PC-3 (cell line): ENCODE measurements at regions not wholly inside any gene's neighbourhood (a gene's known extent, or its start where the extent isn't known, plus 50 kb on each side); places are given as distances from the start of the nearest gene placed in this dataset.
"Not testable (repeated sequence)": the region's sequence is repeated elsewhere in the genome, so short reads cannot be mapped to it uniquely, and the experiment has no call there.

Source experiments
- CTCF ChIP-seq: fragments of 300-600 bp; sonication (generic); conservative IDR thresholded peaks from 2 replicates; pipeline ENCODE4 v1.5.1; 2017; ENCODE audit warnings: antibody characterized with exemption, low read depth, mild to moderate bottlenecking, low read length
- EZH2 ChIP-seq: fragments of 300-600 bp; sonication (generic); IDR thresholded peaks from one replicate; pipeline ENCODE4 v1.6.1; 2017; ENCODE audit warnings: antibody characterized with exemption, mild to moderate bottlenecking, low read length; ENCODE audit not compliant: unreplicated experiment
- EZH2phosphoT487 ChIP-seq: fragments of 300-600 bp; sonication (generic); IDR thresholded peaks from 2 replicates; pipeline ENCODE4 v1.6.1; 2018; ENCODE audit warnings: mild to moderate bottlenecking, antibody characterized with exemption, low read length, borderline replicate concordance

- TF ChIP-seq CTCF, EZH2, EZH2phosphoT487: not testable (repeated sequence)
These were observed 270.6 kb downstream of the CENPC start for GRCh38 chr4:67274671-67275070.
